Esophagus mucosa (tissue), 1 donor: ENCODE measurements at regions not wholly inside any gene's neighbourhood (a gene's known extent, or its start where the extent isn't known, plus 50 kb on each side); places are given as distances from the start of the nearest gene placed in this dataset.

Experiments
- ATAC-seq: fragments of 200-7000 bp; cut with Tn5 transposase; one replicate; pipeline ENCODE4 v1.9.1; 2020
- donor health status: DM: yes; HTN: yes; CAD: no.

DNA sequence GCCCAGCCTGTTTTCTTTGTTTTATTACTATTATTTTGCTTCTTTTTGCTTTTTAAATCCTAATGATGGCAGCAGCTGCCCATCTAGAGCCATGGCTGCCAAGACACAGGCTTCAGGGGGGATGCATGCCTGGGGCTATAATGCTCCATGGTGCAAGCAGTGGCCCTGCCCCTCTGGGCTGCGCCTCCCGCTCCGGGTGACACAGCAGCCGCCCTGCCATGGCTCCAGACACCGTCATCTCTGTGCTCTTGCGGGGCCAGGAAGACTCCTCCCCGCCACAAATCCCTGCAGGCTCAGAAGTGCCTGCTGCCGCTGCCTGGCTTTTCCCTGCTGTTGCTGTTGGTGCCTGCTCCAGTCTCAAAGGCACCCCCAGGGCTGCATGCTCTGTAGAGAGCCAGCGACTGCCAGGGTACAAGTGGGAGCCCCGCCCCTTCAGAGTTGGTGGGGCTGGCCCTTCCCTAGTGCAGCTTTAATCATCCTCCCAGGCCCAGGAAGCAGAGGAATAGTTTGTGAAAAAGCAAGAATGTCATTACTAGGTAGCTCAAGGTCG, 581.5 kb downstream of the FGF9 start:
- no peak for ATAC-seq

DNA sequence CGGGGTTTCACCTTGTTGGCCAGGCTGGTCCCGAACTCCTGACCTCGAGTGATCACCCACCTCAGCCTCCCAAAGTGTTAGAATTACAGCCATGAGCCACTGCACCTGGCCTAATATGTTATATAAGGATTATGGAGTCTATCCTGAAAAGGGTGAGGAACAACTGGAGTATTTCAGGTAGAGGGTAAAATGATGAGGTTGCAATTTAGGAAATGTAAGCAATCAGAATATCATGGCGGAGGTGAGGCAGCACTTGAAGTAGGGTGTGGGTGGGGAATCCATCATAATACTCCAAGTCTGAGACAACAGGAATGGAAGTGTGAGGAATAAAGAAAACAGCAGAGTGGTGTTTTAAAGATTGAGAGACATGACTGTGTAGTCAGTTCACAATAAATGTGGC, 582.2 kb downstream of the FGF9 start:
- ATAC-seq, result no peak

DNA sequence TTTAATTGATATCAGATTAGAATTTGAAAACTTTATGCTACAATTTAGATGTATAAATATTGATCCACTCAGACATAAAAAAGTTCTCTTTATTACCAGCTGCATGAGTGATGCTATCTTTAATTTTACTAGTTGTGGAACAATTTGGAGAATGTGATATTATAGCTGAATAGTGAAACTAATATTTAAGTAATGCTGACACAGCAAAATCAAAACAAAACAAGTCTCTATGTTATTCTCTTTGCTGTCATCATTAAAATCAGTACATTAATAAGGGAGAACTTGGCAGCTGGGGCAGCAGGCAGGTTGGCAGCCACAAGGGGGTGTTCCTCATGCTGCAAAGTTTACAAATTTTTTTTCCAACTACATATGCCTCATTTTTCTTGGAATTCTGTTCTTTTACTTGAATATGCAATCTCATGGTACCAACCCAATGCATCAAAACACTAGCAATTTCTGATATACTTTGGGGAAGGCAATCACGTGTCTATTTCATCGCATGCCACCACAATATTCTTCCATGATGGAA, 585.3 kb downstream of the FGF9 start:
- ATAC-seq, result no peak

DNA sequence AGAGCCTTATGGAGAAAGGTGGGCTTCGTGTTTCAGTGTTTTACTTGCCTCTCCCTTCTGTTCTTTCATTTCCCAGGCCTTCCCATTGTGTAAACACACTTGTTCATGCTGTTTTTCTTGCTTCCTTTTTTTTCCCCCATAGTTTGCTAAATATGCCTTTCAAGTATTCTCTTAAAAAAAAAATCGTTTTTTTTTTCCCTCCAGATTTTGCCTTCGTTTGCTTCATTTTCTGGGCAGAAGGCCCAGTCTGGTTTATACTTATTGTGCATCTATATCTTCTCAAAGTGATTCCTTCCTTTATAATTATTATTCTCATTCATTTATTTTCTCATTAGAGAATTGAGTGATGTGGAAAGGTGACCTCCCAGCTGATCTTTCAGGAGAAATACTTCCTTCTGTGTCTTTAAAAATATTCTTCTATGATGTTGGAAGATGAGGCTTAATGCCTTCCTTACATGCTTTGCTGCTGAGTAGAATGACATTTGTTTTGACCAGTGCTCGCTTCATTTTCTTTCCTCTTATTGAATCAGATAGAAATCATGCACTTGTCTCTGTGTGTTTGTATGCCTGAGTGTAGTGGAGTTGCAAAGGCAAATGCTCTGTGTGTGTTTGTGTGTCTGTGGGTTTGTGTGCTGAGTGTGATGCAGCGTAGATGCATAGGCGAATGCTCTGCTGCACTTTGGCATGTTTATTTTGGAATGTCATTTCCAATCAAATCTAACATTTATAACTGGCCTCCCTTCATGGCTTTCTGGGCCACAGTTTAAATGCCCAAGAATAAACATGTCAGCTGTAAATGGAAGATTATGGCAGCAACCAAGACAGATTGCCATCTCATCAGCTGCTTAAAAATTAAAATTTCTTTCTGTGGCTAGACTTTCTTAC, 591.4 kb downstream of the FGF9 start:
- ATAC-seq, result no peak

DNA sequence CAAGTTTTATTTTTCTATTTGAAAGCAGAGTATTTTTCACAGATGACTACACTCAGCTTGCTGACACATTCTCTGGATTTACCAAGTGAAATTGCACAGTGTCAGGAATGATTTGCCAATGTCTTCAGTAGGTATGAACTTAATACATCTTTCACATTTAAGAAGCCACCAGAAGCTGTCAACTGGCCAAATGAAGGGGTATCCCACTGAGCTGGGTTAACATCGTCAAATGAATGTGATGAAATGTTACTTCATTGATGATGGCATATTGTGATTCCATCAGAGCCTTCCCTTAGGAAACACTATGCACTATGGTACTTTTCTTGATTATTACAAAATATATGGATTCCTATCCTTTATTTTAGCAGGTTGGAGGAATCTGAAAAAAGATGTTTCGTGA, 592.3 kb downstream of the FGF9 start:
- no peak for ATAC-seq

DNA sequence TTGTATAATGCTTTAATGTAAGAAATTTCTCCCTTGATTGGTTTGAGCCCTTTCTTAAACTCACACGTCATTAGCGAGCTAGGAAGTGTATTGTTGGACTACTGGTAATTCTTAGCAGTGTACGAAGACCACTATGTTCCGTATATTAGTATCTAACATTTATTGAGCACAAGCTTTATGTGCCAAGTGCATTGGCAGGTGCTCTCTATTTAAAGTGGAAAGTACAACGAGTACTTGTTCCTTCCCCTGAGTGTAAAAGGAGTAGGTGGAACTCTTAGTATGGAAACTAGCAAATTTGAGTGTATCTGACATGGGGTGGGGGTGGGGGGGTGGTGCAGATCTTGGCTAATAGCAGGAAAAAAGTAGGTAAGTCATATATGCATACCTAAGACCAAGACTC, 594.7 kb downstream of the FGF9 start:
- no peak for ATAC-seq

DNA sequence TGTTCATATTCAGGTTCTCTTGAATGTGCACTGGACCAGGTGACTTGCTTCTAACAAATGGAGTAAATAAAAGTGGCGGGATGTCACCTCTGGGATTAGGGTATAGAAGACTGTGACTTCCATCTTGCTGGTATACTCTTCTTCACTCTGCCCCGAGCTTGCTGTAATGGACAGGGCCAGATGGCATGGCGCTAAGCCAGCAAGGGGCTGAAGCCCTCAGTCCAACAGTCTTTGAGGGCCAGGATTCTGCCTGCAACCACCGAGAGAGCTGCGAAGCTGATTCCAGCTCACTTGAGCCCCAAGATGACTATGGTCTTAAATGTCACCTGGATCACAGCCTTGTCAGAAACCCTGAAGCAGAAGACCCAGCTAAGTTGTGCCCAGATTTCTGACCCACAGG, 600.0 kb downstream of the FGF9 start:
- no peak for ATAC-seq

DNA sequence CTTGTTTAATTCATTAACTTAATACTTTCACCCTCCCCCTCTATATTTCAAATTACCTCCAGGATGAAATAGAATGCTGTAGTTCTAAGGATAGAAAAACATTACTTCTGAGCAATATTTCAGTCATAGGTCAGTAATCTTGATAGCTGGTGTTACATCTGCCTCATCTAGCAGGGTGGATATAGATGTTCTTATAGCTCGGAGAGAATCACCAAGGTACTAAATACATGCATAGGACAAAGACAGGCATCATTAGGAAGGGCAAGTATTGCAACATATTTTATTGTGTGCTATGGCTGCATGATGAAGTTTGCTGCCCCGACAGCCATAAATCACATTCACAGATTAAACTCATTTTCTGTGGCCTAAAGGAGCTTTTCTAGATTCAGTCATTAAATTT, 601.0 kb downstream of the FGF9 start:
- ATAC-seq, result no peak

DNA sequence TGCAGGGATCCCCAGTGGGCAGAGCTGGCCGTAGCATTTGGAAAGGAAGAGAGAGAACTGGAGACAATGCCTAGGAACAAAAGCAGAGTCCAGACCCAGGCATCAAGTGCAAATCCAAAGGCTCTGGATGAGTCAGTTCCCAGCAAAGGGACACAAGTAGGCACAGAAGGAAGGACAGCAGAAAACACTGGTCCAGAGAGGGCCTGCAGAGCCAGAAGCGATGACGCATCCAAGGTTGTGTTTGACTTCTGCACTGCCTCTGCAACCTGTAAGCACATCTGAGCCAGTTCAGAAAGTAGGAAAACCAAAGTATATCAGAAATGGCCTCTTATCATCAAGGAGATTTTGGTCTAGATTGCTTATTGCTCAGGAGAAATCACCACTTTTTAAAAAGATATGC, 604.5 kb downstream of the FGF9 start:
- no peak for ATAC-seq

DNA sequence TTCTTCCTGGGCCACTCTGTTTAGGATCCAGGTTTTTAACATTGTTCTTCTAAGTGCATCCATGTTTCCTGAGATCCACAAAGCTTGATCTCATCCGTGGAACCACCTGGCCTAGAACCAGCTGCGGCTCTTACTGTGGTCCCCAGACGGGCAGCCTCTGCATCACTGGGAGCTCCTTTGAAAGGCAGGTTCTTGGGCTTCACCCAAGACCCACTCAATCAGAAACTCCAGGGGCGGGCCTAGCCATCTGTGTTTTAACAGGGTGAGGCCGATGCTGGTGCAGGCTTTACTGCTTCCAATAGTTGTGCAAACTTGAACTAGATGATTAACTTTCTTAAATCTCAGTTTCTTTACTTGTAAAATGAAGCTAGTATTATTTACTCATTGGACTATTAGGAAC, 605.7 kb downstream of the FGF9 start:
- ATAC-seq, result no peak

DNA sequence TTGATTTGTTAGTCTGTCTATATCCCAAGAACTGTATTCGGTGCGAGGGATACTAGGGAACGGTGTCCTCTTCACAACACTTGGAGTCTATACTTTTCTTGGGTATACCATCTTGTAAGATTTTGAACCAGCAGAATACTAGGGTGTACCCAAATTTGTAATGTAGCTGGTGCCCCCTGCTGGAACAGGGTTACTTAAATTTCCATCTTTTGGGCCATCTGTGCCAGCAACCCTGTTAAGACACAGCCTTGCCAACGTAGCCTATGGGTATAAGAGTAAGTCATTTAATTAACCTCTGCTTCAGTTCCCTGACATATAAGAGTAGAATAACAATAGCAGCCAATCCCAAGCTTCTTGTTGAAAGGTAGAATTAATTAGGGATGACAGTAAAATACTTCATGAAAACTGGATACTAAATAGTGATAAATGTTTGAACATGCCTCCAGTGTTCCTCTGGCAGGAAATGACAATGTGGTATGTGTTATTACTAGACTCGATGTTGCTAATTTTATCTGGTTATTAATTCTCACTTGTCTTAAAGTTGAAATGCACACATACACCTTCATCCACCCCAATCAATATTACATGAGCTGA, 607.6 kb downstream of the FGF9 start:
- peak; percentile 59 for ATAC-seq

DNA sequence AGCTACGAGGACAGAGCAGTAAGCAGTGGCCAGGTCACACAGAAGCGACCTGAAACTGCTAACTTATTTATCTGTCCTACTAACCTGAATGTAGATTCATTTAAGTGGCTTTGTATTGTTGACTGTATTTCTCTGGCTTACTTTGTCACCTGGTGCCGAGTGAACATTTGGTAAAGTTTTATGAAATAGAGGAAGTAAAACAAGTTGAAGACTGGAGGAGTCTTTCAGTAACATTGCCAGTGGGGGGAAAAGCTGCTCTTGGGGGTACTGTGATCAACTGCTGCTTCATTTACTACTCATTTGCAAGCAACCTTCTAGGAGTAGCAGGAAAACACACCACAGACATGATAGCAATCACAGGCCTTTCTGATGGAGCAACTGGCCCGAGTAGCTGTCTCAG, 615.0 kb downstream of the FGF9 start:
- no peak for ATAC-seq

DNA sequence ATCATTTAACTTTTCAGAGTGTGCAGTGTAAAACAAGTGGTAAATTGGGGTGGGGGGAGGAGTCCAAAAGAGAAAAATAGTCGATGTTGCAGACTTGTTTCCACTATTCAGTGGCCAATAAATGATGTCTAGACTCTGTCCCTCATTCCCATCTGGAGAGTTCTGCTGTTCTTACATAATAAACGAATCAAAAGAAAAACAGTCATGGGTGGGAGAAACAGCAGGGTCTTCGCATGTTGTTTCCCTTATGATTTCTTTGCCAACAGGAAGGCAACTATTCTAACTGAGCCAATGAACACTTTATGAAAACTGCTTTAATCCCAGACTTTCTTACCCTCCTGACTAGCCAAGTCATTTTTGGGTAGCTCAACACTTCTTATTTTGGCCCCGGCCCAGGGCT, 615.5 kb downstream of the FGF9 start:
- no peak for ATAC-seq

DNA sequence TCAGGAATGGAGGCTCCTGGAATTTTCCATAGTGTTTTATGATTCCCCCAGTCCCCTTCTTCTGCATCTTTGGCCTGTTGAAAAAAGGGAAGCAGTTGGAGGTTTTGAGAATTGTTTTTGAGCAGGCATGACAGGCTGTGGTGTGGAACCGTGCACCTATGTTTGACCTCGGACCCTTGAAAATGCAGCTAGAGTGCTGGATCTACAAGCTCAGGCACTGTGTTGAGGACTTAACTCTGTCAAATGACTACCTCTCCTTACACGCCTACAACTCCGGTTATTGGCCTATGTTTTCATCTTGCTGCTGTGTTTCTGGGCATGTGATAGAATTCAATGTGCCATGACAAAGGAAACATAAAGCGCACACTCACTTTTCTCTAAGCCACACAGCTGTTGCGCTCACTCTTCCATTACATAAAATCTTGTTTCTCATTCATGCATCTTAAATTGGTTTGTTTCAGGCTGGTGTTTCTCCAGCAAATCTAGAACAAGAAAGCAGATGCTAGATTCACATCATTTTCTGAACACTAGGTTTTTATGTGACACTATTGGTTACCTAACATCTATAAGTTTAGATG, 616.6 kb downstream of the FGF9 start:
- ATAC-seq, result no peak

DNA sequence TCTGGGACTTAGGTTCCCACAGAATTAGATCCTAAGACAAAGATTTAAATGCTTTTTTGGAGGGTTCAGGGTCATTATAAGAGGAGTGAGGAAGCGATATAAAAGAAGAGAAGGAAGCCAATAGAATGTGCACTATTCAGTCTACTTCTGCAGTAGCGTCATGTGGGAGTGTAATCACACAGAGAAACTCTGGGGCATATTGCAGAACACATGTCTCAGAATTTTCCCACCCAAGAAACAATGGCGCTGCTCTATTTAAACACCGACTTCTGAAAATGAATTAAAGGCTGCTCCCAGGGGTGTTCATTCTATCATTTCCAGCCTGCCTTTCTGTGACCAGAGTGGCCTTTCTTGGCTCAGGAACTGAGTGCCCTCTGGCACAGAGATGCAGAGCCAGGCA, 617.6 kb downstream of the FGF9 start:
- no peak for ATAC-seq

DNA sequence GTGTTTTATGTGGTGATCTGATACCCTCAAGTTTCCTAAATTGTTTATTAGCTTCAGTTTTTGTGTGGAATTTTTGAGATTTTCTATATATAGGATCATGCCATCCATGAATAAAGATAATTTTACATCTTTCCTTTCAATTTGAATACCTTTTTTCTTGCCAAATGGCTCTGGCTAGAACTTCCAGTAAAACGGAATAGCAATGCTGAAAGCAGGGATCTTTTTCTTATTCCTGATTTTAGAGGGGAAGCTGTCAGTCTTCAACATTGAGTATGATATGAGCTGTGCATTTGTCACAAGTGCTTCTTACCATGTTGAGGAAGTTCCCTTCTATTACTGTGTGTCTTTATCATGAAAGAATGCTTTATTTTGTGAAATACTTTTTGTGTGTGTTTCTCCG, 618.8 kb downstream of the FGF9 start:
- no peak for ATAC-seq

DNA sequence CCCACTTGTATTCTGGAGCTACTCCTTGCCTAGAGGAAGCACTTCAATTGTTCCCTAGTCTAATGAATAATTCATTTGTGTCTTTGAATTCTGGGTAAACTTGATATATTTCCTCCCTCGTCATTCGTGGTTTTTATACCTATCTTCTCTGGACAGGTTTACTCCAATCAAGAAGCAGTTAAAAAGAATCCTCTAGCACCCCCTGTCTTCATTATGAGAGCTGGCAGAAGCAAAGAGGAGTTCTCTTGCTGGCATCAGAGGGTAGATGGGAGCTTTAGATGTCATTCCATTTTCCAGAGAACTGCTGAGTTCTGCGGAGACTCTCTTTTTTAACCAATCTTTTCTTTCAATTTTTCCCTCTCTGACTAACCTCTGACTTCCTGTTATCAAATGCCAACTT, 627.7 kb downstream of the FGF9 start:
- ATAC-seq, result no peak

DNA sequence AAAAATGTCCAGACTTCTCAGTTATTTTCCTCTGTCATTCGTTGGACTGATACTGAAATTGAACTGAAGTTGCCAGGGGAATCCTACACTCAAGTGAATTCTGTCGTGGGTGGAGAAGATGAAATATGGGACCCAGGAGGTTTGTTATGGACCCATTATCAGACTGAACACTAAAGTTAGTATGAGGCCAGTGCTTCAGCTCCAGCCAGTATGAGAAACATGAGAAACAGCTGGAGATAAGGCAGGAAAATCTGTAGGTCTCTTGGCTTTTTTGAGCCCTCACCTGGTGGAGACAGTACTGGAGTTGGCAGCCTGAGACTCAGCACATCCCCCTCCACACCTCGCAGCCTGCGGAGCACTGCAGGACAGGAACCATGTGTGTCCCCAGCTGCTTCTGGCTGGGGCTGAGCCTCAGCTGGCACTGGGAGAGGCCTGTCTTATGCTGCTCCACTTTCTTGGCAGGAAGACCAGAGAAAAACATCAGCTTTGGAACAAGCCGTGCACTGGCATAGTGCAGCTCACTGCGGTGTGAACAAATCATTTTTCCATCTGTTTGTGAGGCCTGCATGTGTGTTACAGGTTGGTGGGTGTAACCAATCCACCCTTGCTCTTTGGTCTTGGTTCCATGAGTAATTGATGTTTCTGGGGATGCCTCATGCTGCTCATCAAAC, 641.0 kb downstream of the FGF9 start:
- ATAC-seq, result no peak

DNA sequence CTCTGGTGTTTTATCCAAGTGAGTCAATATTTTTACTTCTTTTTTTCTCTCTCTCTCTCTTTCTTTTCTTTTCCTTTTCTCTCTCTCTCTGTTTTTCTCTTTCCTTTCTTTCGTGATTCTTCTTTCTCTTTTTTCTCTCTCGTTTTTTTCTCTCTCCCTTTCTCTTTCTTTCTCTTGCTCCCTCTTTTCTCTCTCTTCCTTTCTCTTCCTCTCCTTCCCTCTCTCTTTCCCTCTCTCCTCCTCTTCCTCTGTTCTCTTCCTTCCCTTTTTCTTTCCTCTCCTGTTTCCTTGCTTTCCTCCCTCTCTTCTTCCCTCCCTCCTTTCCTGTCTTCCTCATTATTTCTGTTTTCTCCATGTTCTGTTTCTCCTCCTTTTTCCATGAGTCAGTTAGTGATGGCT, 641.5 kb downstream of the FGF9 start:
- no peak for ATAC-seq

DNA sequence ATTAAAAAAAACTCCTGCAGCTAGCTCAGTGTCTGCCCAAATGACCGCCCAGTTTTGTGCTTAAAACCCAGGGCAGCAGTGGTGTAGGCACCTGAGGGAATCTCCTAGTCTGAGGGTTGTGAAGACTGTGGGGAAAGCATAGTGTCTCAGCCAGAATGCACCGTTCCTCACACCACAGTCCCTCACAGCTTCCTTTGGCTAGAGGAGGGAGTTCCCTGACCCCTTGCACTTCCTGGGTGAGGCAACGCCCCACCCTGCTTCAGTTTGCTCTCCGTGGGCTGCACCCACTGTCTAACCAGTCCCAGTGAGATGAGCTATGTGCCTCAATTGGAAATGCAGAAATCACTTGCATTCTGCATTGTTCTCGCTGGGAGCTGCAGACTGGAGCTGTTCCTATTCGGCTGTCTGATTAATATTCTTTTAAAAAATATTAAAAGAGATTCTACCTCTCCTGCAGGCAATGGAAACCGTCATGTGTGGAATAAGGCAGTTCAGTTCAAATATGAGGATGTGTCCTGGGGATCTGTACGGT, 645.7 kb downstream of the FGF9 start:
- ATAC-seq, result no peak

DNA sequence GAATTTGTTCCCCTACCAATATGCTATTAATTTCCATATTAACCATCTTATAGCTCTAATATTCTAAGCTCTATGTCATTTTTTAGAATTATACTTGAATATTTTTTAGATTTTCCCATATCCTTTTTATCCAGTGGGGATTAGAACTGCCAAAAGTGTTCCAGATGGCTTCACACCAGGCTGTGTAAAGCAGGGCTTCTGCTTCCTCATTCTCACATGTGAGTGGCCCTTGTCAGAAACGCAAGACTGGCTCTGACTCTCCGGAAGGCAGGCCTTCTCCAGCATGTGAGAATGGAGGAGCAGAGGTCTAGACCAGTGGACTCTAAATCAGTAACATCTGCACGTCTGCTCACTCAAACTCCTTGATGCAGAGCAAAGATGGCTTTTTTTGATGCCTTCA, 650.1 kb downstream of the FGF9 start:
- ATAC-seq, result no peak

DNA sequence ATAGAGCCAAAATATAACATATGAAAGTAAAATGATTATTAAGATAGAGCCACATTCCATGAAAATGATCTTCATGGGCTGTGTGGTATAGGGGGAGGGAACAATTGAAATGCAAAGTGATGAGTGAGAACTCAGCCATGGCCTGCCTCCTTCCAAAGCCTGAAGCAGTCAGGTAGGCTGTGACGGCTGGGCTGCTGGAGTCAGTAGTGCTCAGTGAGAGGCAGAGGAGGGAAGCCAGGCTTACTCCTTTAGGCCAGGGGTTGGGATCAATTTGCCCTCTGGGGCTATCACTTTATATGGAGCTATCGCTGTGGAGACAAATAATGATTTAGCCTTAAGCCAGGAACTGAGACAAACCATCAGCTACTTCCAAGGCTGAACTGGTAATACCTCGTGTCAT, 654.9 kb downstream of the FGF9 start:
- ATAC-seq, result no peak

DNA sequence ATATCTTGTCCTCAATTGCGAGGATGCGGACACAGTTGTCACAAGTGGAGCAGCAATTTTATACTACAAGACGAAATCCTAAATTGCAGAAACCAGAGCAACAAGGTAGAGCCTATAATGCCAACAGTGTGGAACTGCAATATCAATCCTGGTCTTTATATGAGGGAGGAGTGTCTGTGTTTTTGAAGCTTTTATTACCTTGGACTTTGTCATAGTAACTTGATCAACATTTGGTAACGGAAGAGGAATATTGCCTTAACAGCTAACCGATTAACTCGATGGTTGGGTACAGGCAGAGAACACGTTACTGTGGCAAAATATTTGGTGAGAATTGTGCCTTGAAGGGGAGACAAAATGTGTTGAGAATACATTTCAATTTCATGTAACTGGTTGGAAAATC, 661.5 kb downstream of the FGF9 start:
- ATAC-seq, result no peak
